Transverse colon (tissue), 4 donors: ENCODE measurements at regions not wholly inside any gene's neighbourhood (a gene's known extent, or its start where the extent isn't known, plus 50 kb on each side); places are given as distances from the start of the nearest gene placed in this dataset.

Experiments used
- DNase-seq: peaks from one replicate; pipeline ENCODE4 v3.0.0-alpha.2; 2019
- H3K27ac ChIP-seq, 4 donors: fragments of 200-600 bp; sonication (generic); 2 replicates each; pipeline ENCODE4 v1.5.1; 2016 to 2018; ENCODE audit warnings: inconsistent platforms in 4 of 4
- H3K27me3 ChIP-seq: fragments of 200-600 bp; sonication (generic); 2 replicates; pipeline ENCODE4 v1.5.1; 2017; ENCODE audit warnings: inconsistent platforms
- H3K36me3 ChIP-seq, 4 donors: fragments of 200-600 bp; sonication (generic); 2 replicates each; pipeline ENCODE4 v1.5.1; 2017 to 2019; ENCODE audit warnings: inconsistent platforms in 4 of 4
- H3K4me1 ChIP-seq, 4 donors: fragments of 200-600 bp; sonication (generic); 2 replicates each; pipeline ENCODE4 v1.5.1; 2017 to 2020; ENCODE audit warnings: inconsistent platforms in 4 of 4
- H3K4me3 ChIP-seq, 4 donors: fragments of 200-600 bp; sonication (generic); 1 replicate in 1 of 4; 2 replicates in 3 of 4; pipeline versions ENCODE4 v1.5.1 to v1.6.1; 2017 to 2019; ENCODE audit warnings: inconsistent platforms in 4 of 4
- H3K9me3 ChIP-seq, 2 donors: fragments of 200-600 bp; sonication (generic); 2 replicates each; pipeline ENCODE4 v1.5.1; 2017 to 2019; ENCODE audit warnings: inconsistent platforms in 2 of 2
- EP300 ChIP-seq: sonication (generic); formaldehyde crosslinking; IDR thresholded peaks from one replicate; pipeline ENCODE4 v1.6.1; 2017; ENCODE audit warnings: antibody characterized with exemption, low read depth
- POLR2A ChIP-seq: fragments of 450-650 bp; IDR thresholded peaks from one replicate; pipeline ENCODE4 v1.6.1; 2016; ENCODE audit warnings: antibody characterized with exemption, mild to moderate bottlenecking, moderate library complexity
- POLR2AphosphoS5 ChIP-seq, 3 donors: sonication (generic); formaldehyde crosslinking; IDR thresholded peaks; one replicate each; pipeline ENCODE4 v1.6.1; 2016; ENCODE audit warnings: antibody characterized with exemption in 3 of 3
- WGBS, 2 donors: methylation state at CpG; one replicate each; pipeline ENCODE4 v1.1.5; 2018; ENCODE audit warnings: low coverage in 1 of 2; 5-methylcytosine and 5-hydroxymethylcytosine counted together
- in situ Hi-C, 4 donors: fragments of 200-750 bp; cut with MboI; loops; one replicate each; pipeline versions ENCODE4 v1.15.0 to v1.15.1; 2017; ENCODE audit warnings: low sequenced_read_pairs in 3 of 4, low pct_ligation_motif_present in 1 of 4, low pct_unique_long_range_greater_than_20kb in 1 of 4
- intact Hi-C: fragments of 100-400 bp; cut with DNase I; formaldehyde crosslinking; loops from one replicate; pipeline ENCODE4 v1.15.1; 2023; ENCODE audit warnings: low total_unique reads
- TF ChIP-seq, protein P1 (sequence below), 5 experiments: fragments of 200-600 bp in 3 of 5; fragments of 450-650 bp in 2 of 5; sonication (generic) in 3 of 5; IDR thresholded peaks; 1 replicate in 2 of 5; 2 replicates in 3 of 5; pipeline ENCODE4 v1.5.1; 2016 to 2017; ENCODE audit warnings: antibody characterized with exemption in 5 of 5, inconsistent platforms in 3 of 5, mild to moderate bottlenecking in 2 of 5, moderate library complexity in 1 of 5

DNA sequence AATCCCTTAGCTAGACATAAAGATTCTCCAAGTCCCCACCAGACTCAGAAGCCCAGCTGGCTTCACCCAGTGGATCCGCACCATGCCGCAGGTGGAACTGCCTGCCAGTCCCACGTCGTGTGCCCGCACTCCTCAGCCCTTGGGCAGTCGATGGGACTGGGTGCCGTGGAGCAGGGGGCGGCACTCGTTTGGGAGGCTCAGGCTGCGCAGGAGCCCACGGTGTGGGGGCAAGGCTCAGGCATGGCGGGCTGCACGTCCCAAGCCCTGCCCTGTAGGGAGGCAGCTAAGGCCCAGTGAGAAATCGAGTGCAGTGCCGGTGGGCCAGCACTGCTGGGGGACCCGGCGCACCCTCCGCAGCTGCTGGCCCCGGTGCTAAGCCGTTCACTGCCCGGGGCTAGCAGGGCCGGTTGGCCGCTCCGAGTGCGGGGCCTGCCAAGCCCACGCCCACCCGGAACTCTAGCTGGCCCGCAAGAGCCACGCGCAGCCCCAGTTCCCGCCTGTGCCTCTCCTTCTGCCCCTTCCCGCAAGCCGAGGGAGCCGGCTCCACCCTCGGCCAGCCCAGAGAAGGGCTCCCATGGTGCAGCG lies 95.9 kb upstream of the DTNBP1 start:
- no peak for DNase-seq
- Histone ChIP-seq H3K4me3 (no peak overlapping the region), H3K27me3 (no peaks in the 10 kb centered on the region), H3K9me3 (no peaks in the 10 kb centered on the region), H3K27ac (no peak overlapping the region), H3K4me1 (peaks cover 3 to 6% (median 4%) of the 10 kb centered on the region in 4 donors), H3K36me3 (no peaks in the 10 kb centered on the region)
- TF ChIP-seq, protein P1, sequence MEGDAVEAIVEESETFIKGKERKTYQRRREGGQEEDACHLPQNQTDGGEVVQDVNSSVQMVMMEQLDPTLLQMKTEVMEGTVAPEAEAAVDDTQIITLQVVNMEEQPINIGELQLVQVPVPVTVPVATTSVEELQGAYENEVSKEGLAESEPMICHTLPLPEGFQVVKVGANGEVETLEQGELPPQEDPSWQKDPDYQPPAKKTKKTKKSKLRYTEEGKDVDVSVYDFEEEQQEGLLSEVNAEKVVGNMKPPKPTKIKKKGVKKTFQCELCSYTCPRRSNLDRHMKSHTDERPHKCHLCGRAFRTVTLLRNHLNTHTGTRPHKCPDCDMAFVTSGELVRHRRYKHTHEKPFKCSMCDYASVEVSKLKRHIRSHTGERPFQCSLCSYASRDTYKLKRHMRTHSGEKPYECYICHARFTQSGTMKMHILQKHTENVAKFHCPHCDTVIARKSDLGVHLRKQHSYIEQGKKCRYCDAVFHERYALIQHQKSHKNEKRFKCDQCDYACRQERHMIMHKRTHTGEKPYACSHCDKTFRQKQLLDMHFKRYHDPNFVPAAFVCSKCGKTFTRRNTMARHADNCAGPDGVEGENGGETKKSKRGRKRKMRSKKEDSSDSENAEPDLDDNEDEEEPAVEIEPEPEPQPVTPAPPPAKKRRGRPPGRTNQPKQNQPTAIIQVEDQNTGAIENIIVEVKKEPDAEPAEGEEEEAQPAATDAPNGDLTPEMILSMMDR (IDR thresholded peaks at IDR 0.05) = no peak
- no peak for TF ChIP-seq POLR2AphosphoS5 (IDR thresholded peaks at IDR 0.05)
- no peak for TF ChIP-seq EP300
- no peak for TF ChIP-seq POLR2A
- in situ Hi-C loops (no loop called here), intact Hi-C loops (no loop called here)
- 98% methylated on average over 32 of the region's 36 CpGs; no CpG with 5 or more reads in 1 of the 2 donors for WGBS, 2 donors

DNA sequence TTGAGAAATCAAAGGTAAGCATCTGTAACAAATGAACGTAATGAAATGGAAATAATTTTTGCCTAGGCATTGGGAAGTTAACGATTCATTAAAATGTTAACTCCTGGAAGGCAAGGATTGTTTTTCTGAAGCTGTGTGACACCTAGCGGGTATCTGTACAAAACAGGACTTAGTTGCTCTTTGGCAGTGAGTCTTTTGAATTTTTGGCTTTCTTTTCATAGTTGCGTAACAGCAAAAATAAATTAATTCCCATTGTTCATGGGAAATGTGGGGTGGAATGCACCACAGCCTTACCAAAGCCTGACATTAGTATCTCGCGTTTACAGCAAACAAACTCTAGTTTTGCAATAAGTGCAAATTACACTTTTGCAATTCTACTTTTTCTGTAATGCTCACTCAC lies 92.7 kb upstream of the DTNBP1 start:
- WGBS, 2 donors = 66 to 86% methylated on average over 6 of the region's 6 CpGs
- TF ChIP-seq POLR2AphosphoS5 (IDR thresholded peaks at IDR 0.05) (no peak), POLR2A (no peak), EP300 (no peak)
- TF ChIP-seq, protein P1 (IDR thresholded peaks at IDR 0.05) = no peak
- in situ Hi-C loops = no loop called here
- intact Hi-C loops = no loop called here
- no peaks in the 10 kb centered on the region for H3K4me1 ChIP-seq
- no peak overlapping the region for H3K27ac ChIP-seq
- H3K4me3 ChIP-seq = no peak overlapping the region
- H3K36me3 ChIP-seq = no peaks in the 10 kb centered on the region
- DNase-seq = no peak
- H3K9me3 ChIP-seq = no peaks in the 10 kb centered on the region
- H3K27me3 ChIP-seq = no peaks in the 10 kb centered on the region

DNA sequence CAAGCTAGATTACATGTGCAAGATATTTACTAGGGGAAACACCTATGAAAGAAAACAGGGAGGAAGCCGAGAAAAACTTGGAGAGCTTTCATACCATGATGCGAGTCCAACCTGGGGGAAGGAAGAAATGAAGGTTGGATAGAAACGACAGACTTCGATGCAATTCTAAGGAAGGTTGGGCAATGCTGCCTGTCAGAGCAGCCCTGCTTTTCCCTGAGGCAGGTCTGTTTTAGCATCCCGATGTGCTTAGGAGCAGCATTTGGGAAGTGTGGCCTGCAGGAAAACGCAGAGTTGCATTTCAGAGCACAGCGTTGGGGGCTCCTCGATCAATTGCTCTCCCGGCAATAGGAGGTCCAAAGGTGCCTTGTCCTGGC lies 91.9 kb upstream of the DTNBP1 start:
- intact Hi-C loops = no loop called here
- 86 to 97% methylated on average over 4 to 9 of the region's 9 CpGs for WGBS, 2 donors

DNA sequence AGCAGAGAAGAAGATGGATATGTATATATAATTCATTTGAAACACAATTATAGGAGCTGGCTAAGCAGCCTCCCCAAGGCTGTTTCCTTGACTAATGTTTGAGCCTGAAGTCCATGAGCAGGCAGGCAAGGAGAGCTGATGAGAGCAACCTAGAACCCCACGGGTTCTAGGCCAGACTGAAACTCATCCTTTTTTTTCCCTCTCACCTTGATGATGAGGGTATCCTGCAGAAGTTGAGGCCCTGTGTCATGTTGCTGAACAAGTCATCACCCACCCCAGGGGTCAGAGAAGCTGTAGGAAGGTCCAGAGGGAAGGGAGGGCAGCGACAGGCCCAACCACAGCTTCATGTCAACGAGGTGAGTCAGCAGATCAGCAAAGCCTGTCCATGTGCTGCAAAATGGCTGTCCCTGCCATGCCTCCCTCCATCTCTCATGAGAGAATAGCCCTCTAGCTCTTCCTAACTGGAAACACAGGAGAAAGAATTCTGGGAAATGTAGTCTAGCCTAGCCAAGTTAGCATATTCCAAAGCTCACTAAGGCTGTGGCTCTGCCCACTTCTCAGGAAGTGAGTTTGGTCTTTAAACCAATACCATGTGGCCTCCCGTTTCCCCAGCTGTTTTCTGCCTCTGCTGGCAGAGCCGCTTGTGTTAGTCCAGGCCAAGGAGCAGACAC lies 91.3 kb upstream of the DTNBP1 start:
- no peak for DNase-seq
- Histone ChIP-seq H3K4me3 (no peak overlapping the region), H3K27me3 (no peaks in the 10 kb centered on the region), H3K9me3 (no peaks in the 10 kb centered on the region), H3K27ac (no peak overlapping the region), H3K4me1 (no peaks in the 10 kb centered on the region), H3K36me3 (no peaks in the 10 kb centered on the region)
- 65 to 94% methylated on average over 2 to 5 of the region's 5 CpGs for WGBS, 2 donors
- TF ChIP-seq POLR2A = no peak
- TF ChIP-seq, protein P1 (IDR thresholded peaks at IDR 0.05) = no peak
- no peak for TF ChIP-seq POLR2AphosphoS5 (IDR thresholded peaks at IDR 0.05)
- no peak for TF ChIP-seq EP300
- in situ Hi-C loops = no loop called here
- intact Hi-C loops = no loop called here

More for the DNA sequence above, 91.9 kb upstream of the DTNBP1 start:
- no peaks in the 10 kb centered on the region for H3K4me1 ChIP-seq
- H3K27ac ChIP-seq = no peak overlapping the region
- no peaks in the 10 kb centered on the region for H3K27me3 ChIP-seq
- H3K4me3 ChIP-seq = no peak overlapping the region
- no peaks in the 10 kb centered on the region for H3K9me3 ChIP-seq
- no peaks in the 10 kb centered on the region for H3K36me3 ChIP-seq
- no peak for DNase-seq
- in situ Hi-C loops = no loop called here
- TF ChIP-seq POLR2A (no peak), EP300 (no peak), POLR2AphosphoS5 (IDR thresholded peaks at IDR 0.05) (no peak)
- TF ChIP-seq, protein P1 (IDR thresholded peaks at IDR 0.05) = no peak
